ENCODE measurements at regions not wholly inside any gene's neighbourhood (a gene's known extent, or its start where the extent isn't known, plus 50 kb on each side); places are given as distances from the start of the nearest gene placed in this dataset.
"Not testable (repeated sequence)": the region's sequence is repeated elsewhere in the genome, so short reads cannot be mapped to it uniquely, and the experiment has no call there.

DNA sequence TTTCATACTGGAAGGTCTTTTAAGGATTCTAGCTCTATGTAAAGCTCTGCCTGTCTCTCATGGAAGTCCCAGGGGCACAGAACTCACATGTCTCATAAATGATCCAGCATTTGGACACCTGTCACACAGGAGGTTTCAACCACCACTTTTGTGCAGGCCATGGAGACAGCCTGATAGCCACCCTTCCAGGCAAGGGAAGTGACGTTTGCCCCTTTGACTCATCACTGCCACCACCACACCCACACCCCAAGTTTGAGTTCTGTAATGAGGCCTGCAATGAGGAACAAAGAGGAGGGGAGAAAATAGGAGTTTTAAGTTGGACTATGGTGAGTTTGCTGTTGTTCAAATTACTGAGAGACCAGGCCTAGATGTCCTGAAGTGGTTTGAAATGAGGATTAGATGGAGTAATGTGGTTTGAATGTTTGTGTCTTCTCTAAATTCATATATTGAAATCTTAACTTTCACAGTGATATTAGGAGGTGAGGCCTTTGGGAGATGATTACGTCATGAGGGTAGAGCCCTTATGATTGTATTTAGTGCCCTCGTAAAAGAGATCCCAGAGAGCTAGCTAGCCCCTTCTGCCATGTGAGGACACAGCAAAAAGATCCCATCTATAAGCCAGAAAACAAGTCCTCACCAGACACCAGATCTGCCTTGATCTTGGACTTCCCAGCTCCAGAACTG lies 175.3 kb upstream of the EPHA4 start:
- intact Hi-C loops (cut with micrococcal nuclease): no loop called here
- ATAC-seq: no peak
- no peak for DNase-seq

DNA sequence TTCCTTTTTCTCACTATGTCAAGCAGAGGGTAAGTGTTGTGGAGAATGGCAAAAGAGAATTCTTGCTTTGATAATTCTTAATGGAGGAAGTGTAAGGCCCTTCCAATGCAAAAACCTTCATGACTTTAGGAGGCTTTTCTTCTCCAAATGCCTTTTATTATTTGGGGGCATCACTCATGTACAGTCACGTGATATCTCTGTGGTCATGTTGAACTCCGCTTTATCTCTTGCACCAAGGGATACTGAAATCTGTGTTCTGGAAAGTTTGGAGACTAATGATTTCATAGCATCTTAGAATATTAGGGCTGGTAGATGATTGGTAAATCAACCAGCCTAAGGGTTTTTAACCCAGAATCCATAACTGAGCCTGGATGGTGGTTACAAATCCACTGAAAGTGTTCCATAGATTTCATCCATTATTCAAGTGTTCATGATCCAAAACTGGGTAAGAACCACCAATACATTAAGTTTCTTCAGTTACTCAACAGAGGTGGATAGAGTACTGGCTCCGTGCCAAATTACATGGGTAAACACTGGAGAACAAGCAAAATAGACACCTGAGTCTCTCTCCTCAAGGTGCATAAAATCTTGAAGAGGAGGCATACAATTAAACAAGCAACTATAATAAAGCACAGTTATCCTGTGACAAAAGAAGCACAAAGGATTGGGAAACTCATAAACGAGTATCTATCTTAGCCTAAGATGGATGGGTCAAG lies 169.6 kb upstream of the EPHA4 start:
- ATAC-seq (no peak), DNase-seq (no peak)
- intact Hi-C loops (cut with micrococcal nuclease): no loop called here

DNA sequence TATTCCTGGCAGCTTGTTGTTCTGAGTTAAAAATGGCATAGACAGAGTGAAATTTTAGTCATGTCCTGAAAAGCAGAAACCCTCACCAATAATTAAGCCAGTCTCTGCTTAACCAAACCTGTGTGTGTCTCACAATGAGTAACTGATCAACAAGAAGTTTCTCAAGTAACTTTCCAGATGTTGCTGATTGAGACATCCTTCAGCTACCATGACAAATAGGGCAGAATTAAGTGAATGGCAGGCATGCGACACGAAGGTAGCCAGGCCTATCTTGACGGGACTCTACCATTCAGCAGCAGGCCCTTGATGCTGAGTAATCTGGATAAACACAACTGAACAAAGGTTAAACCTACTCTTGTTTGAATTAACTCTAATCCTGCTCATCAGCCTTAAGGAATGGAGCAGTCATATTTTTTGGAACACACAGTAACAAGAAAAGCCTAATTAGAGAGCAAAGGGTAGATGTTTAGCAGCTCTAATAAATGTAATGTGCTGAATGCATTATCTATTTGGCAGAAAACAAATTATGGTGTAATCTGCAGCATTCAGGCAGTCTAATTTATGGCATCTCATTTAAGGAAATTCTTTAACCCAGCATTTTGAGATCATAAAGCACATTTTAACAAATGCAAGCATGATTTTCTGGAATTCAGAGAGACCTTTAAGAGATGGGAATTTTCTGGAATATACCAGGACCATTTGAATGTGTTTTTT lies 159.5 kb upstream of the EPHA4 start:
- intact Hi-C loops (cut with micrococcal nuclease): no loop called here
- DNase-seq: no peak
- ATAC-seq: no peak

DNA sequence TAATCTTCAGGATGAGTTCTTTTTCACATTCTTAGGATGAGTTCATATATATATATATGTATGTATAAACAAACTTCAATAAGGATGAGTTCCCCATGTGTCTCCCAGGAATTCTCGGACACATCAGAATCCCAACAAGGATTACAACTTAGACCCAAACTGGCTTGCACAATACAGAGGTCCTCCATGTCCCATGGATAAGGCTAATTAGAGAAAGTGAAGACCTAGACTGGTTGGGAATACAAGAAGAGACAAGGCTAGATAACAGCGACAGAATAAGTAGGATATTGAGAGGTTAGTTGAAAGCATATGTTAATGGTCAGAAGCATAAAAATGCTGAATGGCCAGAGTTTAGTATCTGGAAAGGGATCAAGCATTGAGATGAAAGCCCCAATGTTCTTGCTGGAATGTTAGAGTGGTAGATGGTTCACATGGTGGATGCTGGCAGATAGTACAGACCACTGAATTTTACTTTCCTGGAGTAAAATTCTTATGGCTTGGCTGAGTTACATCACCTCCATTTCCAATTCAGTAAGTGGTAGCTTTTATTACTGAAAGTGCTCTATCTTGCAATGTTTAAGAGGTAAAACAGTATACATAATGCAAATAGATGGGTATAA lies 154.9 kb upstream of the EPHA4 start:
- intact Hi-C loops (cut with micrococcal nuclease): no loop called here
- DNase-seq: no peak
- ATAC-seq: no peak

DNA sequence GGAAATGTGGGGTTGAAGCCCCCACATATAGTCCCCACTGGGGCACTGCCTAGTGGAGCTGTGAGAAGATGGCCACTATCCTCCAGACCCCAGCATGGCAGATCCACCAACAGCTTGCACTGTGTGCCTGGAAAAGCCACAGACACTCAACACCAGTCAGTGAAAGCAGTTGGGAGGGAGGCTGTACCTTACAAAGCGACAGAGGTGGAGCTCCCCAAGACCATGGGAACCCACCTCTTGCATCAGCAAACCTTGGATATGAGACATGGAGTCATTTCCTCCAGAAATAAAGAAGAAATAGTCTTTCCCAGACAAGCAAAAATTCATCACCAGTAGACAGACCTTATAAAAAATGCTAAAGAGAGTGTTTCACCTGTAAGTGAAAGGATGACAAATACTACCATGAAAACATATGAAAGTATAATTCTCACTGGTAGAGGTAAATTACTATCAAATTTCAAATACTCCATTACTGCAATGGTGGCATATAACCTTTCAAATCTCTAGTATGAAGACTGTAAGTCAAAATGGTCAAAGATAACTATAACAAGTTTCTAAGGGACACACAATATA lies 152.6 kb upstream of the EPHA4 start:
- intact Hi-C loops (cut with micrococcal nuclease): no loop called here
- DNase-seq: no peak
- no peak for ATAC-seq

DNA sequence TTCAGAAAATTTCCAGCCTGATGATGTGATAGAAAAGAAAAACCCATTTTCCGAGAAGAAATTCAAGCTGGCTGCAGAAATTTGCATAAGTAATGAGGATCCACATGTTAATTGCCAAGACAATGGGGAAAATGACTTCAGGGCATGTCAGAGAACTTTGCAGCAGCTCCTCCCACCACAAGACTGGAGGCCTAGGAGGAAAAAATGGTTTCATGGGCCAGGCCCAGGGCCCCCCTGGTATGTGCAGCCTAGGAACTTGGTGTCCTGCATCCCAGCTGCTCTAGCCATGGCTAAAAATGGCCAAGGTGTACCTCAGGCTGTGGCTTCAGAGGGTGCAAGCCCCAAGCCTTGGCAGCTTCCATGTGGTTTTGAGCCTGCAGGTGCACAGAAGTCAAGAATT lies 152.0 kb upstream of the EPHA4 start:
- ATAC-seq; DNase-seq; intact Hi-C loops (cut with micrococcal nuclease): not testable (repeated sequence)

DNA sequence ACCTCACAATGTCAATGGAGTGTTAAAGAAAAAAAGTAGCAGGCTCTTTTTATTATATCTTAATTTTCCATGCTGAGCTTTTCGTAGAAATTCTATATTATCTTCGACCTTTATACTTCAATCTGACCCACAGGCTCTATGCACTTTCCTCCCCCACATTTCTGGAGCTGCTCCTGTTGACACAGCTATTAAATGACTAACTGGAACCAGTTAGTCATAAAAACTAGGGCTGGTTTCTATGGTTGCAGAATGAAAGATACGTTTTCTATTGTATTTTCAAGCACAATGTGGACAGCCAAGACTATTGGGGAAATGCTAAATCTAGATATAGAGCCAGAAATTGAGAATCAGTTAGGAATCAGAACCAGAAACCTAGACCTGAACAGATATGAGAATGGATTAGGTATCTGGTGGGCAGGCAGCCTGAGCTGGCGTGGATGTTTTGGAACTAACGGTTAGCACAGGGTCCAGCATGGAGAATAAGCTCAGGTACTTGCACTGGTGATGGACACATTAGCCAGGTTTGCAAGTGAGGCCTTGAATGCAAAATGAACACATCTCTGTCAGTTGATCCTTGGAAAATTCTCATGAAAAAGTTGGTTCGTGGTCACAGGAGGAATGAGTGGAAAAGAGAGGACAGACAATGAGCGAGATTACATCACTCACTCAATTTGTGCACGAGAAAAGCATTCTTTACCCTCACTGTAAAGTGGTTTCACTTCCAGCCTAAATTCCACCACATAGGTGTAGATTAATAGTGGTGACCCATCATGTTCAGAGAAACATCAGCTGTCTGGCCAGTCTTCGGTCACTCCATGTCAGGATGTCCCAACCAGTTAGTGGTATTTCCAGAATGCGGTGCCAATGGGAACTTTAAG lies 144.6 kb upstream of the EPHA4 start:
- DNase-seq (no peak), ATAC-seq (no peak)
- intact Hi-C loops (cut with micrococcal nuclease): no loop called here

DNA sequence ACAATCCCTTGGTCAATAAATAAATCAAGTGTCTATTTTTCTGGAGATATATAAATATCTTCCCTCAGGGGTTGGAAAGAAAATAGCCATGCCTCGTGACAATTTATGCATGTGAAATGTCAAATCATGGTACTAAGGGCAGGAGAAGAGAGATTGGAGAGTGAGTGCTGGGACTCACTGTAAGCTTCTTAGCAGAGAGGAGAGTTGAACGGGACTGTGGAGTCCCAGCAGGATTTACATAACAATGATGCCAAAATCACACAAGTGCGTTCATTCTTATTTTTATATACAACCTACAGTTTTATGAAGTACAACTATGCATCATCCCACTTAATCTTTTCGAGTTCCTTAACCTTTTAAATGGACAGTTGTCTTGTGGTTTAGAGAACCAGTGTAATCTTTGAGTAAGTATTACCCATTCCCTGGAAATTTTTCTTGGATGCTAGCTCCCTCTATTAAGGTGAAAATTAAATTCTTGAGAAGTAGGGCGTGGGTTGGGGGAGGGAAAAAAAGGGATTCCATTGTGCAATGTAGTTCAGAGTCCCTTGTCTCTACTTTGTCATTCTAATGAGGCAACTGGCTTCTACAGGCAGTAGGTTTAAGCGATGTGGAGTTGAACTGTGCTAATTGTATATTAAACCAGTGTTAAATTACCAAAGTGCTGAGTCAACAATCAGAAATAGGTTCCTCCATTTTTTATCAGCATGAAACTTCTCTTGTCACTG lies 143.6 kb upstream of the EPHA4 start:
- ATAC-seq (no peak), DNase-seq (no peak)
- intact Hi-C loops (cut with micrococcal nuclease): no loop called here

DNA sequence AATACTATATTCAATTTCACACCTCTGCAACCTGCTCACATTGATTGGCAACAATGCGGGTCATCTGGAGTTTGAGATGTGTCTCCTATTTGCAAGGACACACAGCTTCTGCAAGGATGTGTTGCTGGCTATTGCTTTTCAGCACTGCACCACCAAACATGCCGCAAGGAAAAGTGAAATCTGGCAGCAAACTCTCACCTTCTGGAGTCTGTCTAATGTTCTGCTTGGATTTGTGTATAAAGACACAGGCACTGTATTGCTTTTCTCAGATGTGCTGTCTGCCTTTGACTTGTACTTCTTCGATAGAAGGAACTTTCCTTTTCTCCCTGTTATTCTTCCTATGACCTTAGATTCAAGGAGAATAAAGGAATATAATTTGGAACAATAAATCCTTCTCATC lies 138.6 kb upstream of the EPHA4 start:
- DNase-seq (no peak), ATAC-seq (no peak)
- intact Hi-C loops (cut with micrococcal nuclease): no loop called here

DNA sequence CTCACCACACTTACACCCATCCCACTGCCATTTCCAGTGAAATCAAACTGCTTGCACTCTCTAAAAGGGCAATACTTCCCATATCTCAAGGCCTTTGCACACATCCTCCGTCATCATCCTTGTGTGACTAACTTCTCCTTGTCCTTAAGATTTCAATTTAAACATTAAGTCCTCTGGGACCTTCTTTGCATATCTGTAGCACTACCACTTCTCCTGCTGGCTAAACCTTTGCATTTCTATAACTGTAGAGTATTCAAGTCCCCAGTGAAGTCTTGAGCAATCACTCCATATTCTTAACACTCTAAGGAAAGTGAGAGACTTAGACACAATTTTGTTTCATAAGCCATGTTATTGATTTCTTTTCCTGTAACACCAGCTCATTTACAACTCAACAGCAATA lies 136.8 kb upstream of the EPHA4 start:
- intact Hi-C loops (cut with micrococcal nuclease): no loop called here
- no peak for DNase-seq
- no peak for ATAC-seq

DNA sequence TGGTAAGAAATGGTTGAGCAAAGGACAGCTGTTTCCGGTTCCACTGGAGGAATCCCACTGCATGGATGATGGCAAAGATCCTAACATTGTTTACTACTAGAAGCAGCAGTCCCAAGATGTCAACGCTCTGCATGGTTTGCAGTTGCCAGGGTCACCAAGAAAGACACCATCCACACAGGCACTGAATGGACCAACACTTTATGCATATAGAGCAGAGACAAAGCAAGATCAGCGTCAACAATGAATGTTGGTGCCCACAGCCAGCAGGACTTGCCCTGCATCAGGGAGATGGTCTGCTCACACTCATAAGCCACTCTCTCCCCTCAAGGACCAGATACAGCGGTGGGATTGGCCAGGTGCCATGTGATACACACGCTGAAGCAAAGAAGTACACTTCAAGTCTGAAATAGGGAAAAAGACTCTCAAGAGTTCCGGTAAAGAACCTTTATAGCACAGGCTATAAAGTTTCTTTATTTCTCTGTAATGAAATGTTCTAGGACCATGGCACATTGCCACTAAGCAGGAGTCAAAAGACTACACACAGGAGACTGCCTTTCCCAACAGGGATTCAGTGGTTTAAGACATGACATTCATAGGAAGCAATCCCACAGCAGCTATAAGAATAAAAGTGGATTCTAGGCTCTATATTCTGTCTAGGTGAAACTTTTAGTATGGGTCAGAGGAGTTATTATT lies 133.2 kb upstream of the EPHA4 start:
- no peak for DNase-seq
- no peak for ATAC-seq
- intact Hi-C loops (cut with micrococcal nuclease): no loop called here

DNA sequence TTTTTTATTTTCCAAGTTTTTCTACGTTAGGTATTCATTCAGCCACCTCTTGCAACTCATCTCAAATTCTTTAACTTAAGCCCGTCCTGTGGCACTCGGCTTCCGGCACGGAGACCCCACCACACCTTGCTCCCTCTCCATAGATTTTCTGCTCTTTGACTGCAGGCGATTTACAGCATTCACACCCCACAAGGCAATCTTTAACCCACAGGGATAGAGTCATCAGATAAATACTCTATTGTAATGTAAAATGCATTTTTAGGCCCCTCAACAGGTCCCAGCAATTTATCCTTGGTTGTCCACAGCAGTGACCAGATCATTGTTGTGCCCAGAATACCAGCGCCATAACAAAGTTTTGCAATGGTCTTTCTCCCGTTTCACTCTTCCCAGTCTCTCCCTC lies 132.3 kb upstream of the EPHA4 start:
- ATAC-seq: no peak
- no peak for DNase-seq
- intact Hi-C loops (cut with micrococcal nuclease): no loop called here

DNA sequence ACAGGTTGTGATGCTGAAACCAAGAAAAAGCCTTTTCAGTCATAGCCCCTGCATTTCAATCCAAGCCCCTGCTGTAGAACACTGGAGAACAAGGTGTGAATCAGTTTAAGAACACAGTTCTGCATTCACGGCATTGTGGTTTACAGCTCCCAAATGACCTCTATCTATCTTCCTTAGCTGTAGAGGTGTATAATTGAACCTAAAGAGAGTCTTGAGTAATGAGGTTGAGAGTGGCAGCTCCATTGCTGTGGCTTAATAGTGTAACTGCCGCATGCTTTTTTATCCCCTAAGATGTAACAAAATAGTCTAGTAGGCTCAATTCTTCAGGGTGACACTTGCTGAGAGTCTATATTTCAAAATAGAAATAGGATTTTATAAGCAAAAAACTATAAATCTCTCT lies 121.3 kb upstream of the EPHA4 start:
- no peak for DNase-seq
- intact Hi-C loops (cut with micrococcal nuclease): no loop called here
- no peak for ATAC-seq

DNA sequence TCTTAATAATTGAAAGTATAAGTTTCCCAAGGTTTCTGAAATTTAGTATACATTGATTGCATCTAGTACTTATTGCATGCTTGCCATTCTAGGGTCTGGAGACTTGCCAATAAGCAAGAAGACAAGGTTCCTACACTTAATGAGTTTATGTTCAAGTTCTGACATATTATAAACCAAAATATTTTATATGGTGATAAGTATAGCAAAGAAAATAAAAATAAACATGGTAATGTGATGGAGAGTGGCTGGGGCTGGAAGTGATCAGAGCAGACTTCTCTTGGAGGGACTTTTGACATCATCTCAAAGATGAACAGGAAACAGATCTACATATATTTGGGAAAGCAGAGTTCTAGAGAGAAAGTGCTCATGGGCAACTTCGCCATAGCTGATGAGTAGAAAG lies 119.5 kb upstream of the EPHA4 start:
- intact Hi-C loops (cut with micrococcal nuclease): no loop called here
- DNase-seq (no peak), ATAC-seq (no peak)

DNA sequence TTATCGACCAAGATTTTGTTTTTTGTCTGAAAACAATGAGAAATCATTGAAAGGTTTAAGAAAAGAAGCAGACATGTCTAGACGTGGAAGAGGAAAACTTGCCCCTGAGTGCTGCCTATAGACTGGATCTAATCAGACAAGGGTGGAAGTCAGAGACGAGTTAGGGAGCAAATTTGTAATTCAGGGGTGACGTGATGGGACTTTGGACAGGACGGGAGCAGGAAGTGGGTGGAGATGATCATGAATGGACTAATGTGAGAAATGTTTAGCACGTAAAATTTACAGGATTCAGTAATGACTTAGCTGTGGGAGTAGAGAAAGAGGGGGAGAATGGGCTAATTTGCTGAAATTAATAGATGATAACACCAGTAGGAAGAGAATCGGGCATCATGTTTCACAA lies 117.0 kb upstream of the EPHA4 start:
- no peak for ATAC-seq
- intact Hi-C loops (cut with micrococcal nuclease): no loop called here
- no peak for DNase-seq

DNA sequence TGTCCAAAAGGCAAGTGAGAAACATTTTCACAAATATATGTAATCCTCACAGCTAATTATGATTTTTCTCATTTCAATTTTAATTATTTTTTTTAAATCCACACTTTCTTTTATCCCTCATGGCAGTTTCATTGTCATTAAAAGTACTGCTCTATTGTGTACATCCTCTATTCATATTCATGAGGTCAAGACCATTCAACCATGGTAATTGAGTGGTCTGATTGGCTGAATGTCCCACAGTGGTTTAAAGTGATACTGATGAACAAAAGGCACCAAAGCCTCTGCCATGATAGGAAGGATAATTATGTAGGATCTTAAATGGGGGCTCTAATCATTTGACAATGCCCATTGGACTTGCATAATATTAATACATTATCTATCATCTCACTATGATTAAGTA lies 108.4 kb upstream of the EPHA4 start:
- intact Hi-C loops (cut with micrococcal nuclease): no loop called here
- DNase-seq (no peak), ATAC-seq (no peak)

DNA sequence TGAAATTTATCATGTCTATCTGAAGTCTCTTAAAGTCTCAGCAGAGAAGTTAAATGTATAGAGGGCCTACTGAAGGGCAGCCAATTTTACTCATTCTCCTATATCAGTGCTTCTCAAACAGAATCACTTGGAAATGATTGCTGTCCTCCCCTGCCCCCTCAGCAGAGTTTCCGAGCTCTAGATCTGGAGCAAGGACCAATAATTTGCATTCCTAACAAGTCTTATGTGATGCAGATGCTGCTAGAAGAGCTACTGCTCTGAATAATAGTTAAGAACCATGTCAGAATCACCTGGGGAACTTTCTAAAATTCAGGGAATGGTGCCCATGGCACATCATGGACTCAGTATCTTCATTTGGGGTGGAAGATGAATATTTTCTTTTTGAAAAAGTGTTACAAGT lies 105.6 kb upstream of the EPHA4 start:
- intact Hi-C loops (cut with micrococcal nuclease): no loop called here
- ATAC-seq: no peak
- DNase-seq: no peak
